ENCODE measurements at regions not wholly inside any gene's neighbourhood (a gene's known extent, or its start where the extent isn't known, plus 50 kb on each side); places are given as distances from the start of the nearest gene placed in this dataset.

DNA sequence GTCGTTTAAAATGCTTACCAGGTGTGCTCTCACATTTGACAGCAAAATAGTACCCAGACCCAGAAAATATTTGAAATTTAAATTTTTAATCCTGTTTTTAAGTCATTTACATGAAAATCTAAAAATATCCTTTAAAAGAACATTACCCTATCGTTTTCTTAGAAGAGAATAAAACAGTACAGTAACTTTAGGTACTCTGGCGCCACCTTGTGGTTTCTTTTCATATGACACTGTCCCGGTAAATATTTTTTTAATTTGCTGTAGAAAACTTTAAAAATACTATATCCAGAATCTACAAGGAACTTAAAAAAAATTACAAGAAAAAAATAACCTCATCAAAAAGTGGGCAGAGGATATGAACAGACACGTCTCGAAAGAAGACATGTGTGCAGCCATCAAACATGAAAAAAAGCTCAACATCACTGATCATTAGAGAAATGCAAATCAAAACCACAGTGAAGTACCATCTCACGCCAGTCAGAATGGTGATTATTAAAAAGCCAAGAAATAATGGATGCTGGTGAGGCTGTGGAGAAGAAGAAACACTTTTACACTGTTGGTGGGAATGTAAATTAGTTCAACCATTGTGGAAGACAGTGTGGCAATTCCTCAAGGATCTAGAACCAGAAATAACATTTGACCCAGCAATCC is 129.2 kb downstream of the RGS21 start:
- H3K9me3 ChIP-seq: no peaks in the 10 kb centered on the region
- peak overlapping the region in 1 of 3 donors; percentile 8 for H3K4me3 ChIP-seq (replicated peaks in 1 of 3)
- H3K36me3 ChIP-seq: no peaks in the 10 kb centered on the region
- no peak for TF ChIP-seq POLR2A (IDR thresholded peaks at IDR 0.05)
- TF ChIP-seq, protein P1, sequence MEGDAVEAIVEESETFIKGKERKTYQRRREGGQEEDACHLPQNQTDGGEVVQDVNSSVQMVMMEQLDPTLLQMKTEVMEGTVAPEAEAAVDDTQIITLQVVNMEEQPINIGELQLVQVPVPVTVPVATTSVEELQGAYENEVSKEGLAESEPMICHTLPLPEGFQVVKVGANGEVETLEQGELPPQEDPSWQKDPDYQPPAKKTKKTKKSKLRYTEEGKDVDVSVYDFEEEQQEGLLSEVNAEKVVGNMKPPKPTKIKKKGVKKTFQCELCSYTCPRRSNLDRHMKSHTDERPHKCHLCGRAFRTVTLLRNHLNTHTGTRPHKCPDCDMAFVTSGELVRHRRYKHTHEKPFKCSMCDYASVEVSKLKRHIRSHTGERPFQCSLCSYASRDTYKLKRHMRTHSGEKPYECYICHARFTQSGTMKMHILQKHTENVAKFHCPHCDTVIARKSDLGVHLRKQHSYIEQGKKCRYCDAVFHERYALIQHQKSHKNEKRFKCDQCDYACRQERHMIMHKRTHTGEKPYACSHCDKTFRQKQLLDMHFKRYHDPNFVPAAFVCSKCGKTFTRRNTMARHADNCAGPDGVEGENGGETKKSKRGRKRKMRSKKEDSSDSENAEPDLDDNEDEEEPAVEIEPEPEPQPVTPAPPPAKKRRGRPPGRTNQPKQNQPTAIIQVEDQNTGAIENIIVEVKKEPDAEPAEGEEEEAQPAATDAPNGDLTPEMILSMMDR (IDR thresholded peaks at IDR 0.05): peak; percentile 31 to 94 (median 76)
- H3K4me1 ChIP-seq: no peaks in the 10 kb centered on the region
- WGBS, 2 donors: 14 to 16% methylated on average over 7 of the region's 7 CpGs
- no peak overlapping the region for H3K27ac ChIP-seq
- intact Hi-C loops (cut with DNase I): no loop called here
- DNase-seq: peak; percentile 35 to 51
- H3K27me3 ChIP-seq: no peaks in the 10 kb centered on the region

DNA sequence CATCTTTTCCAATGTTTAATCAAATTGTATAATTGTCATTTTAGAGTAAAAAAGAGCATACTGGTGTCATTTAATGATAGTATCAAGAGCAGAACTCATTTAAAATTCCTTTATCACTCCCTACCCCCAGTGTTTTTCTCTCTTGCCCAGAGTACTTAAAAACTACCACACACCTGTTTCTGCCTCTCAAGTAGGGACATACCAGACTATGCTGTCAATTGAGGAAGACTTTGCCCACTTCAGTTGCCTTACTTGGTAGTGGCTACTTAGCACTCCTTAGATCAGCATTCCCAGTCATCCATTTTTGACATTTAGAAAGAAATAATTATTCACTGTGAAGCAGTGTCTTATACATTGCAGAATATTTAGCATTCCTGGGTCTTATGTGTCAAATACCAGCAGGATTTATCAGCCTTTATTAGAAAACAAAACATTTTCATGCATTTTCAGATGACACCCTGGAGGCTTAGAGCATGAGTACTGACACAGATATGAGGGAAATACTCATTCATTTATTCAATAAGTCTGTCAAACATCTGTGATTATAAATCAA is 127.5 kb upstream of the RGS1 start:
- no peak for TF ChIP-seq POLR2A (IDR thresholded peaks at IDR 0.05)
- TF ChIP-seq, protein P1 (IDR thresholded peaks at IDR 0.05): no peak
- intact Hi-C loops (cut with DNase I): no loop called here
- no peaks in the 10 kb centered on the region for H3K27me3 ChIP-seq

DNA sequence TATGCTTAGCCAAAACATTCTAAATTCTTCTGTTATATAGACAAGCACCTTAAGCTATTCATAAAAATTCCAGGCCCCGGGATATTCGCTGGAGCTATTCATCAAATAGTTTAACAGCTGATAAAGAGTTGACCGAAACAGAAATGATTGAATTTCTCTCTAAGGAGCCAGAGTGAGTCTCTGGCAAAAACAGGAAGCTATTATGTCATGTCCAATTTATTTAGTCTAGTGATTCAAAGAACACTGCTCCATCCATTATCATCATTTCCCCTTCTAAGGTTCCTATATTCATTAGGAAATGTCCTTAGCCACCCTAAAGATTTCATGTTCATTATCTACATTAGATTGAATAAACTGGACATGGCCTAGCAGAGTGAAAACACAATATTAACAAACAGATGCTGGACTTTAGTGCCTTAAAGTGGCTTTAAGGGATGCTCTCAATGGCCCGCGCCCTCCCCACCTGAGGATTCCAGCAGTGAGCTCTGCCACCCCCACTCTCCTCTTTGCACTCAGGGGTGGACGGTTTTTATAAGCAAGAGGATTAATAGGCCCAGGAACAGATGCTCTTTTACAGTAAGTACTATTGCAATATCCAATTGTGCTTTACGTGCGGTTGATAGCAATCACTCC is 122.1 kb upstream of the RGS1 start:
- 61 to 67% methylated on average over 8 of the region's 8 CpGs for WGBS, 2 donors
- TF ChIP-seq POLR2A (IDR thresholded peaks at IDR 0.05): no peak
- TF ChIP-seq, protein P1 (IDR thresholded peaks at IDR 0.05): no peak
- H3K9me3 ChIP-seq: no peaks in the 10 kb centered on the region
- intact Hi-C loops (cut with DNase I): no loop called here
- H3K4me3 ChIP-seq (replicated peaks in 1 of 3): no peak overlapping the region
- H3K27ac ChIP-seq: no peak overlapping the region
- H3K4me1 ChIP-seq: no peaks in the 10 kb centered on the region
- DNase-seq: no peak
- no peaks in the 10 kb centered on the region for H3K27me3 ChIP-seq
- H3K36me3 ChIP-seq: no peaks in the 10 kb centered on the region

More for the DNA sequence above, 127.5 kb upstream of the RGS1 start:
- no peaks in the 10 kb centered on the region for H3K36me3 ChIP-seq
- H3K27ac ChIP-seq: no peak overlapping the region
- no peaks in the 10 kb centered on the region for H3K4me1 ChIP-seq
- no peak for DNase-seq
- H3K9me3 ChIP-seq: no peaks in the 10 kb centered on the region
- H3K4me3 ChIP-seq (replicated peaks in 1 of 3): no peak overlapping the region

DNA sequence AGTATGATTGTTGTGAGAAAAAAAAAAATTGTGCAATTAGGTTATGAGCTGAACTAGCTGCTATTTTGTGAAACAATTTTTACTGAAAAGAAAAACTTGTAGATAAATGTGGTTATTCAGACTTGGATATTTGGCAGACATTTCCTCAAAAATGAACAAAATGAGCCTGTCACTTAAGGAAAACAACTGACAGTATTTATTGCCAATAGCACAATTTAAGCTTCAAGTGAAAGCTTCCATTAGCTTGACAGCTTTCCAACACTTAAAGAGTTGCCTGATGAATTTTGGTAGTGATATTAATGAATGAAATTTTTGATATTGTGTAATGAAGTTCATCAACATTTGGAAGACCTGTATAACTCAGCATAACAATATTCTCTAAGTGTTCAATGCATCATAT is 116.1 kb upstream of the RGS1 start:
- no peaks in the 10 kb centered on the region for H3K9me3 ChIP-seq
- TF ChIP-seq, protein P1 (IDR thresholded peaks at IDR 0.05): no peak
- TF ChIP-seq POLR2A (IDR thresholded peaks at IDR 0.05): no peak
- no peaks in the 10 kb centered on the region for H3K4me1 ChIP-seq
- H3K36me3 ChIP-seq: no peaks in the 10 kb centered on the region
- no peak overlapping the region for H3K27ac ChIP-seq
- no peak overlapping the region for H3K4me3 ChIP-seq (replicated peaks in 1 of 3)
- H3K27me3 ChIP-seq: no peaks in the 10 kb centered on the region
- no peak for DNase-seq
- intact Hi-C loops (cut with DNase I): no loop called here

DNA sequence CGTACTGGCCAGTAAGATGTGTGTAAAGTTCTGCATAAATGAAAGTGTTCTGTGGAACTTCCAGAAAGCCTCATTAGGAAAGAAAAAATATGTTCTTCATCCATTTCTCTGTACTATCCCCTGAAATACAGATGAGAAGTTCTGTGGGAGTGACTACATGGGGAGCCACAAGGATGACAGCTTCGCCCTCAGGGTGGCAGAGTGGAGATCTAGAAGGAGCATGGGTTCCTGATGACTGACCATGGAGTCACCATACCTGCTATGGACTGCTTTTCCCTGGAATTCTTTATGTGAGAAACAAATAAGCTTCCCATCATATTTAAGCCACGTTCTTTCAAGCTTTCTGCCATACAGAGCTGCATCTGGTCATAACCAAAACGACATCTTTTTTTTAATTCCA is 113.9 kb upstream of the RGS1 start:
- DNase-seq: no peak
- Histone ChIP-seq H3K4me1 (no peaks in the 10 kb centered on the region), H3K27ac (no peak overlapping the region), H3K36me3 (no peaks in the 10 kb centered on the region), H3K4me3 (replicated peaks in 1 of 3) (no peak overlapping the region), H3K27me3 (no peaks in the 10 kb centered on the region), H3K9me3 (no peaks in the 10 kb centered on the region)
- TF ChIP-seq POLR2A (IDR thresholded peaks at IDR 0.05): no peak
- TF ChIP-seq, protein P1 (IDR thresholded peaks at IDR 0.05): no peak
- WGBS, 2 donors: 87 to 88% methylated on average over 4 of the region's 4 CpGs
- intact Hi-C loops (cut with DNase I): no loop called here
